DND-41 (cell line): ENCODE measurements at regions not wholly inside any gene's neighbourhood (a gene's known extent, or its start where the extent isn't known, plus 50 kb on each side); places are given as distances from the start of the nearest gene placed in this dataset.

Source experiments
- ATAC-seq: fragments of 200-7000 bp; cut with Tn5 transposase; 3 replicates; pipeline ENCODE4 v1.9.1; 2021; ENCODE audit warnings: low read depth; ENCODE audit not compliant: insufficient read depth
- DNase-seq: peaks from one replicate; pipeline ENCODE4 v3.0.0-alpha.2; 2020
- H2AFZ ChIP-seq: 2 replicates; pipeline ENCODE4 v1.6.0; 2012; ENCODE audit warnings: low read depth, low read length
- H3K27ac ChIP-seq: 2 replicates; pipeline ENCODE4 v1.5.1; 2012; ENCODE audit warnings: low read length, inconsistent platforms
- H3K27me3 ChIP-seq: fragments of 200-600 bp; sonication (generic); 2 replicates; pipeline ENCODE4 v1.6.0; 2012; ENCODE audit warnings: low read length, mild to moderate bottlenecking, inconsistent platforms; ENCODE audit not compliant: insufficient read depth, poor library complexity
- H3K36me3 ChIP-seq: 2 replicates; pipeline ENCODE4 v1.5.1; 2012; ENCODE audit warnings: low read length, inconsistent platforms; ENCODE audit not compliant: insufficient read depth
- H3K4me1 ChIP-seq: 2 replicates; pipeline ENCODE4 v1.5.1; 2012; ENCODE audit warnings: mild to moderate bottlenecking, low read length; ENCODE audit not compliant: insufficient read depth
- H3K4me2 ChIP-seq: 2 replicates; pipeline ENCODE4 v1.6.0; 2012; ENCODE audit warnings: mild to moderate bottlenecking, moderate library complexity, low read length, inconsistent platforms; ENCODE audit not compliant: insufficient read depth
- H3K4me3 ChIP-seq, 2 experiments: fragments of 200-600 bp in 1 of 2; shearing (Covaris generic) in 1 of 2; 2 replicates each; pipeline ENCODE4 v1.5.1; 2012 to 2016; ENCODE audit warnings: inconsistent platforms in 2 of 2, low read length in 2 of 2, mild to moderate bottlenecking in 2 of 2, low read depth in 1 of 2, moderate library complexity in 1 of 2
- H3K79me2 ChIP-seq: 2 replicates; pipeline ENCODE4 v1.6.0; 2012; ENCODE audit warnings: low read length, inconsistent platforms; ENCODE audit not compliant: insufficient read depth
- H3K9ac ChIP-seq: 2 replicates; pipeline ENCODE4 v1.6.0; 2012; ENCODE audit warnings: low read depth, mild to moderate bottlenecking, inconsistent platforms, low read length, moderate library complexity
- H3K9me3 ChIP-seq: 2 replicates; pipeline ENCODE4 v1.5.1; 2012; ENCODE audit warnings: low read length, moderate library complexity, mild to moderate bottlenecking, inconsistent platforms; ENCODE audit not compliant: insufficient read depth, severe bottlenecking
- H4K20me1 ChIP-seq: 2 replicates; pipeline ENCODE4 v1.6.0; 2012; ENCODE audit warnings: low read length; ENCODE audit not compliant: insufficient read depth
- EZH2 ChIP-seq: IDR thresholded peaks from 3 replicates; pipeline ENCODE4 v1.6.1; 2012; ENCODE audit warnings: borderline replicate concordance, low read depth, mild to moderate bottlenecking, moderate library complexity, low read length, inconsistent platforms; ENCODE audit not compliant: severe bottlenecking
- TF ChIP-seq, protein P1 (sequence below): IDR thresholded peaks from 2 replicates; pipeline ENCODE4 v1.5.1; 2012; ENCODE audit warnings: borderline replicate concordance, low read length, moderate library complexity, mild to moderate bottlenecking; ENCODE audit not compliant: poor library complexity, severe bottlenecking; ENCODE audit errors: extremely low read depth

GRCh38 chr6:94414041-94414440, 994.7 kb upstream of the EPHA7 start:
- Histone ChIP-seq H2AFZ (no peak overlapping the region), H3K9ac (no peak overlapping the region), H3K27me3 (no peaks in the 10 kb centered on the region), H3K4me1 (no peaks in the 10 kb centered on the region), H3K79me2 (no peaks in the 10 kb centered on the region), H4K20me1 (no peaks in the 10 kb centered on the region), H3K9me3 (no peaks in the 10 kb centered on the region), H3K27ac (no peak overlapping the region), H3K4me3 (no peak overlapping the region), H3K36me3 (no peaks in the 10 kb centered on the region), H3K4me2 (no peak overlapping the region)
- DNase-seq (no peak), ATAC-seq (no peak)
- TF ChIP-seq, protein P1, sequence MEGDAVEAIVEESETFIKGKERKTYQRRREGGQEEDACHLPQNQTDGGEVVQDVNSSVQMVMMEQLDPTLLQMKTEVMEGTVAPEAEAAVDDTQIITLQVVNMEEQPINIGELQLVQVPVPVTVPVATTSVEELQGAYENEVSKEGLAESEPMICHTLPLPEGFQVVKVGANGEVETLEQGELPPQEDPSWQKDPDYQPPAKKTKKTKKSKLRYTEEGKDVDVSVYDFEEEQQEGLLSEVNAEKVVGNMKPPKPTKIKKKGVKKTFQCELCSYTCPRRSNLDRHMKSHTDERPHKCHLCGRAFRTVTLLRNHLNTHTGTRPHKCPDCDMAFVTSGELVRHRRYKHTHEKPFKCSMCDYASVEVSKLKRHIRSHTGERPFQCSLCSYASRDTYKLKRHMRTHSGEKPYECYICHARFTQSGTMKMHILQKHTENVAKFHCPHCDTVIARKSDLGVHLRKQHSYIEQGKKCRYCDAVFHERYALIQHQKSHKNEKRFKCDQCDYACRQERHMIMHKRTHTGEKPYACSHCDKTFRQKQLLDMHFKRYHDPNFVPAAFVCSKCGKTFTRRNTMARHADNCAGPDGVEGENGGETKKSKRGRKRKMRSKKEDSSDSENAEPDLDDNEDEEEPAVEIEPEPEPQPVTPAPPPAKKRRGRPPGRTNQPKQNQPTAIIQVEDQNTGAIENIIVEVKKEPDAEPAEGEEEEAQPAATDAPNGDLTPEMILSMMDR: no peak

DNA sequence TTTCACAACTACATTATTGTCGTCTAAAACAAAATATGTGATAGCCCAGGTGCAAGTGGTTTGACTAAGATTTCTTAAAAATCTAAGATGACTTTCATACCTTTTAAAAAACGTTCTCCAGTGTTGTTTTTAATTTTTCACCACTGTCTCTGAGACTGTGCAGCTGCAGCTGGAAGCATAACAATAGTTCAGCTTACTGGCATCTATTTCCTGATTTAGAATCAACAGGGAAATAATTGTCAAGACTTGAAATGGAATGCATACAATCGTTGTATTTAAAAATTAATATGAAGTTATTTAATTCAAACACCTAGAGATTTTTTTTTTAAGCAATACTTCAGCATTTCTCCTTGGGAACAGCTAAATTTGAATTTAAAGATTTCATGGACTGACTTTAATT, 982.0 kb upstream of the EPHA7 start:
- H3K4me3 ChIP-seq: no peak overlapping the region
- ATAC-seq: no peak
- DNase-seq: no peak
- H3K79me2 ChIP-seq: no peaks in the 10 kb centered on the region
- H2AFZ ChIP-seq: no peak overlapping the region
- H3K9me3 ChIP-seq: no peaks in the 10 kb centered on the region
- no peak overlapping the region for H3K27ac ChIP-seq
- no peak for TF ChIP-seq EZH2
- TF ChIP-seq, protein P1: no peak
- H3K27me3 ChIP-seq: no peaks in the 10 kb centered on the region
- no peaks in the 10 kb centered on the region for H3K4me1 ChIP-seq
- H3K9ac ChIP-seq: no peak overlapping the region
- H4K20me1 ChIP-seq: no peaks in the 10 kb centered on the region
- no peak overlapping the region for H3K4me2 ChIP-seq
- no peaks in the 10 kb centered on the region for H3K36me3 ChIP-seq

DNA sequence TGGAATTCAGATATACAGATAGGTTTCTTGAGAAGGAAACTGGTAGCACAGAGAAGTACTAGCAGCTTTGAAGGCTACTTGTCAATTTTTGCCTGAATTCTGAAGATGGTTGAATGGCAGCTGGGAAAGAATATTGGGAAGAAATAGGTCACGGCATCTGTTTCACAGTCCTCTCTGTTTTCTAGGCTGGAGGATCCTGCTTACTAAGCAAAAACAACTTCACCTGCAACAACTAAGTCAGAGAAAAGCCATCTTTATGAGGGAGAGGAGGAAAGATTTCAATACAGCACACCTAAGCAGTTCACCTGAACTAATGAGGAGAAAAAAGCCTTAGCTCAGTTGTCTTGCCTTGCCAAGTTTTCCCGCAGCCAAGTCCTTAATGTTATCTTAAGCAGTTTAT, 975.5 kb upstream of the EPHA7 start:
- DNase-seq: no peak
- H3K9ac ChIP-seq: no peak overlapping the region
- H3K27me3 ChIP-seq: no peaks in the 10 kb centered on the region
- H3K4me1 ChIP-seq: no peaks in the 10 kb centered on the region
- no peak overlapping the region for H3K4me2 ChIP-seq
- H2AFZ ChIP-seq: no peak overlapping the region
- H3K79me2 ChIP-seq: no peaks in the 10 kb centered on the region
- no peak overlapping the region for H3K27ac ChIP-seq
- ATAC-seq: no peak
- no peaks in the 10 kb centered on the region for H4K20me1 ChIP-seq
- TF ChIP-seq EZH2: no peak
- TF ChIP-seq, protein P1: no peak
- no peak overlapping the region for H3K4me3 ChIP-seq
- H3K36me3 ChIP-seq: no peaks in the 10 kb centered on the region
- H3K9me3 ChIP-seq: no peaks in the 10 kb centered on the region

GRCh38 chr6:94389218-94389617, 969.9 kb upstream of the EPHA7 start:
- H3K4me1 ChIP-seq: no peaks in the 10 kb centered on the region
- H3K4me2 ChIP-seq: no peak overlapping the region
- no peaks in the 10 kb centered on the region for H3K36me3 ChIP-seq
- no peak overlapping the region for H3K27ac ChIP-seq
- ATAC-seq: no peak
- H4K20me1 ChIP-seq: no peaks in the 10 kb centered on the region
- no peaks in the 10 kb centered on the region for H3K79me2 ChIP-seq
- DNase-seq: no peak
- H2AFZ ChIP-seq: no peak overlapping the region
- no peak overlapping the region for H3K9ac ChIP-seq
- H3K4me3 ChIP-seq: no peak overlapping the region
- H3K27me3 ChIP-seq: no peaks in the 10 kb centered on the region
- no peaks in the 10 kb centered on the region for H3K9me3 ChIP-seq
- TF ChIP-seq EZH2: no peak
- TF ChIP-seq, protein P1: no peak
